ENCODE measurements at regions not wholly inside any gene's neighbourhood (a gene's known extent, or its start where the extent isn't known, plus 50 kb on each side); places are given as distances from the start of the nearest gene placed in this dataset.

DNA sequence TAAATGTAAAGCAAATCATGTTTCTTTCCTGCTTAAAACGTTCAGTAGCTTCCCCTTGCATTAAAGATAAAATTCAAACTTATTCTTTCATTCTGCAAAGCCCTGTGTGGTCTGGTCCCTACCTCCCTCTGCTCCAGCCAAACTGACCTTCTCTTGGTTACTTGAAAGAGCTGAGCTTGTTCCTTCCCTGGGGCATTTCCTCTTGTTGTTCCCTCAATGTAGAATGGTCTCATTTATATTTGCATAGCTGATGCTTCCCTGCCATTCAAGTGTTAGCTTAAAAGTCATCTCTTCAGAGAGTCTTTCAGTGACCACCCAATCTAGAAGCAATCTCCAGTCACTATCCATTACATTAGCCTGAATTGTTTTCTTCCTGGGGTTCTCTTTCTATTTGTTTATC, 1618.5 kb upstream of the TENM4 start:
- TF ChIP-seq, protein P1, sequence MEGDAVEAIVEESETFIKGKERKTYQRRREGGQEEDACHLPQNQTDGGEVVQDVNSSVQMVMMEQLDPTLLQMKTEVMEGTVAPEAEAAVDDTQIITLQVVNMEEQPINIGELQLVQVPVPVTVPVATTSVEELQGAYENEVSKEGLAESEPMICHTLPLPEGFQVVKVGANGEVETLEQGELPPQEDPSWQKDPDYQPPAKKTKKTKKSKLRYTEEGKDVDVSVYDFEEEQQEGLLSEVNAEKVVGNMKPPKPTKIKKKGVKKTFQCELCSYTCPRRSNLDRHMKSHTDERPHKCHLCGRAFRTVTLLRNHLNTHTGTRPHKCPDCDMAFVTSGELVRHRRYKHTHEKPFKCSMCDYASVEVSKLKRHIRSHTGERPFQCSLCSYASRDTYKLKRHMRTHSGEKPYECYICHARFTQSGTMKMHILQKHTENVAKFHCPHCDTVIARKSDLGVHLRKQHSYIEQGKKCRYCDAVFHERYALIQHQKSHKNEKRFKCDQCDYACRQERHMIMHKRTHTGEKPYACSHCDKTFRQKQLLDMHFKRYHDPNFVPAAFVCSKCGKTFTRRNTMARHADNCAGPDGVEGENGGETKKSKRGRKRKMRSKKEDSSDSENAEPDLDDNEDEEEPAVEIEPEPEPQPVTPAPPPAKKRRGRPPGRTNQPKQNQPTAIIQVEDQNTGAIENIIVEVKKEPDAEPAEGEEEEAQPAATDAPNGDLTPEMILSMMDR (conservative IDR thresholded peaks at IDR 0.05 in 1 of 2, IDR thresholded peaks at IDR 0.05 in 1 of 2; ENCODE audit: extremely low read depth in 1 of 2, insufficient read depth in 1 of 2, low read depth in 1 of 2, low read length in 2 of 2) = no peak
- TF ChIP-seq EZH2 (IDR thresholded peaks at IDR 0.05; ENCODE audit: borderline replicate concordance, low read length) = no peak

Measured in mammary epithelial cell (primary cell).